ENCODE measurements at regions not wholly inside any gene's neighbourhood (a gene's known extent, or its start where the extent isn't known, plus 50 kb on each side); places are given as distances from the start of the nearest gene placed in this dataset.

DNA sequence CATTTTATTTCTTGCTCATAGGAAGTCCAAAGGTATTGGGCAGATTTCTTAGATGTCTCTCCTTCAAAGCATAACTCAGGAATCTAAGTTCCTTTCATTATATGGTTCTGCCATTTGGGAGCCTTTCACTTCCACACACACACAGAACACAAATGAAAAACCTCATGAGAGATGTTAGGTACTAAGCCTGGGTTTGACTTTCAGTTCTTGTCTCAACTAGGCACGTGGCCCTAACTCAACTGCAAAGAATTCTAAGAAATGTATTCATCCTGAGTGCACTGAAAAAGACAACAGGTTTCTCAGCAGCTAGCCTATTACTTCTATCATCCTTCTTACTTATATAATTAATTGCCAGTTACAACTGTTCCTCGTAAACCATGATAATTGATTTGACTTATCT lies 190.0 kb upstream of the SAMSN1 start:
- H3K36me3 Mint-ChIP-seq (ENCODE audit: unreplicated experiment) = no peaks in the 10 kb centered on the region
- TF ChIP-seq, protein P1, sequence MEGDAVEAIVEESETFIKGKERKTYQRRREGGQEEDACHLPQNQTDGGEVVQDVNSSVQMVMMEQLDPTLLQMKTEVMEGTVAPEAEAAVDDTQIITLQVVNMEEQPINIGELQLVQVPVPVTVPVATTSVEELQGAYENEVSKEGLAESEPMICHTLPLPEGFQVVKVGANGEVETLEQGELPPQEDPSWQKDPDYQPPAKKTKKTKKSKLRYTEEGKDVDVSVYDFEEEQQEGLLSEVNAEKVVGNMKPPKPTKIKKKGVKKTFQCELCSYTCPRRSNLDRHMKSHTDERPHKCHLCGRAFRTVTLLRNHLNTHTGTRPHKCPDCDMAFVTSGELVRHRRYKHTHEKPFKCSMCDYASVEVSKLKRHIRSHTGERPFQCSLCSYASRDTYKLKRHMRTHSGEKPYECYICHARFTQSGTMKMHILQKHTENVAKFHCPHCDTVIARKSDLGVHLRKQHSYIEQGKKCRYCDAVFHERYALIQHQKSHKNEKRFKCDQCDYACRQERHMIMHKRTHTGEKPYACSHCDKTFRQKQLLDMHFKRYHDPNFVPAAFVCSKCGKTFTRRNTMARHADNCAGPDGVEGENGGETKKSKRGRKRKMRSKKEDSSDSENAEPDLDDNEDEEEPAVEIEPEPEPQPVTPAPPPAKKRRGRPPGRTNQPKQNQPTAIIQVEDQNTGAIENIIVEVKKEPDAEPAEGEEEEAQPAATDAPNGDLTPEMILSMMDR (IDR thresholded peaks at IDR 0.05; ENCODE audit: partially characterized antibody, unreplicated experiment) = no peak
- H3K4me3 Mint-ChIP-seq (ENCODE audit: unreplicated experiment) = no peak overlapping the region
- no peak for DNase-seq
- no peaks in the 10 kb centered on the region for H3K27me3 Mint-ChIP-seq (ENCODE audit: unreplicated experiment)
- no peaks in the 10 kb centered on the region for H3K4me1 Mint-ChIP-seq (ENCODE audit: low read depth, unreplicated experiment)
- H3K9me3 Mint-ChIP-seq (ENCODE audit: unreplicated experiment) = no peaks in the 10 kb centered on the region
- H3K27ac Mint-ChIP-seq (ENCODE audit: unreplicated experiment) = no peak overlapping the region

DNA sequence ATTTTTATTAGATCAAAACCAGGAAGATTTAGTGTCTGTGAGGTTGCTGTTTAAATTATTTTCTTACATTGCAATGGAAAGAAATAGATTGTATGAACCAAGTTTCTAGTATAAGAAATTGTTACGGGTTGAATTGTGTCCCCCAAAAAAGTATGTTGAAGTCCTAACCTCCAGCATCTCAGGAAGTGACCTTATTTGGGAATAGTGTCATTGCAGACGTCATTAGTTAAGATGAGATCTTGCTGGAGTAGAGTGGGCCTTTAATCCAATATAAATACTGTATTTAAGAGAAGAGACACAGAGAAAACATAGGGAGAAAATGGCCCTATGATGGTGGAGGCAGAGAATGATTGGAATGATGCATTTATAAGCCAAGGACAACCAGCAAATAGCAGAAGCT lies 188.7 kb upstream of the SAMSN1 start:
- H3K27ac Mint-ChIP-seq (ENCODE audit: unreplicated experiment) = no peak overlapping the region
- H3K4me3 Mint-ChIP-seq (ENCODE audit: unreplicated experiment) = no peak overlapping the region
- H3K9me3 Mint-ChIP-seq (ENCODE audit: unreplicated experiment) = no peaks in the 10 kb centered on the region

DNA sequence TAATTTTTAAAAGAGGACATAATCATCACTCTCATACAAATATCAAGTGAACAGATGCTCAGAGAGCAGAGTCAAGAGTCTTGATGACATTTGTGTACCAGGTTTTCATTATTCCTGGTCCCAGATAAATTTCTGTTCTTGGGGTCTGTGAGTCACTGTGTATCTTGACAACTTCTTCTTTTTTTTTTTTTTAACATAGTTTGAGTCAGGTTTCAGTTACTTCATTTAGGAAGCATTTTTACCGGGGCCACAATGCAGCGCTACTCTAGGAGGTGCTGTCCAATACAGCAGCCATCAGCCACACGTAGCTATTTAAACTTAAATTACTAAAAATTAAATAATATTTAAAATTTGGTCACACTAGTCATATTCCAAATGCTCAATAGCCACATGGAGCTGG lies 188.1 kb upstream of the SAMSN1 start:
- H3K27ac Mint-ChIP-seq (ENCODE audit: unreplicated experiment) = no peak overlapping the region
- no peaks in the 10 kb centered on the region for H3K27me3 Mint-ChIP-seq (ENCODE audit: unreplicated experiment)
- H3K4me3 Mint-ChIP-seq (ENCODE audit: unreplicated experiment) = no peak overlapping the region
- DNase-seq = no peak
- TF ChIP-seq, protein P1 (IDR thresholded peaks at IDR 0.05; ENCODE audit: partially characterized antibody, unreplicated experiment) = no peak
- H3K9me3 Mint-ChIP-seq (ENCODE audit: unreplicated experiment) = no peaks in the 10 kb centered on the region
- H3K4me1 Mint-ChIP-seq (ENCODE audit: low read depth, unreplicated experiment) = no peaks in the 10 kb centered on the region
- no peaks in the 10 kb centered on the region for H3K36me3 Mint-ChIP-seq (ENCODE audit: unreplicated experiment)

More for the DNA sequence above, 188.7 kb upstream of the SAMSN1 start:
- no peak for DNase-seq
- H3K4me1 Mint-ChIP-seq (ENCODE audit: low read depth, unreplicated experiment) = no peaks in the 10 kb centered on the region
- no peaks in the 10 kb centered on the region for H3K36me3 Mint-ChIP-seq (ENCODE audit: unreplicated experiment)
- TF ChIP-seq, protein P1 (IDR thresholded peaks at IDR 0.05; ENCODE audit: partially characterized antibody, unreplicated experiment) = no peak
- H3K27me3 Mint-ChIP-seq (ENCODE audit: unreplicated experiment) = no peaks in the 10 kb centered on the region

DNA sequence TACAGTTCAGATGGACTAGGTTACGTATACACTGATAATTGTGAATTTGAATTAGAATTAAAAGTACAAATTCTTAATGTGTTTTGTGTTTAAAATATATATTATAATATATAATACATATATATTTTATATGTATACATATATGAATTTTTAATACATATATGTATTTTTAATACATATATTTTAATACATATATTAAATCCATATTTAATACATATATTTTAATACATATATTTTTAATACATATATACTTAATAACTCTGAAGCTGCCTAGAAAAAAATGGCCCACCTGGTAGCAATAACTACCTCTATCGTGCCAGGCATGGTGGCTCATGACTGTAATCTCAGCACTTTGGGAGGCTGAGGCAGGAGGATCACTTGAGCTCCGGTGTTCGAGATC lies 179.1 kb upstream of the SAMSN1 start:
- H3K36me3 Mint-ChIP-seq (ENCODE audit: unreplicated experiment) = no peaks in the 10 kb centered on the region
- TF ChIP-seq, protein P1 (IDR thresholded peaks at IDR 0.05; ENCODE audit: partially characterized antibody, unreplicated experiment) = no peak
- no peaks in the 10 kb centered on the region for H3K27me3 Mint-ChIP-seq (ENCODE audit: unreplicated experiment)
- H3K4me3 Mint-ChIP-seq (ENCODE audit: unreplicated experiment) = no peak overlapping the region
- H3K27ac Mint-ChIP-seq (ENCODE audit: unreplicated experiment) = no peak overlapping the region
- H3K4me1 Mint-ChIP-seq (ENCODE audit: low read depth, unreplicated experiment) = no peaks in the 10 kb centered on the region
- H3K9me3 Mint-ChIP-seq (ENCODE audit: unreplicated experiment) = peaks cover 2% of the 10 kb centered on the region
- no peak for DNase-seq

DNA sequence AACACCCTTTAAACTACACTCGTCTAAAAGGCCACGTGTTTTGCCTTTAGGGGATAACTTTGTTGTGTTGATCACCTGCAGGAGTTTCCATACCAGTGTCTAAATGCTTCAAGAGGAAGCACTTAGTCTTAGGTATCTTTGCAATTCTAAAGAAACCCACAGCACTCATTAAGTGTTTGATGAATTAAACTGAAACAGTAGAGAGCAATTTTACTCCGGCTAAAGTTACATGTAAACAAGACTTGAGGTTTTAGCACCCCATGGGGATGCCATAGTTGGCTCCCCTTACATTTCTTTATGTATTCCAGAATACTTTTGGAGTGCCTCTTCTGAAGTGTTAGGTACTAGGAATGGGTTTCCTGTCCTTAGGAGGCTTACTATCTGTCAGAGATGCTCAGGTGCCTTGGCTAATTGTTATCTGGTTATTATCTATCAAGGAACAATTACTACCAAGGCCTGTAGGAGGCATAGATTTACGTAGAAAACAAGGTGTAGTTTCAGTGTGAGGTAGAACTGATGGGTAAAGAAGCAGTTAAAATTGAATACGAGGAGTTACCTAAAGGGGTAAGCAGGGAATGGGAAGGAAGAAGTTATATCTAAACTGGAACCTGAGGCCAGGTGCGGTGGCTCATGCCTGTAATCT lies 176.8 kb upstream of the SAMSN1 start:
- no peak for DNase-seq
- Mint-ChIP-seq H3K4me1 (ENCODE audit: low read depth, unreplicated experiment) (peaks cover 3% of the 10 kb centered on the region), H3K27me3 (ENCODE audit: unreplicated experiment) (no peaks in the 10 kb centered on the region), H3K36me3 (ENCODE audit: unreplicated experiment) (no peaks in the 10 kb centered on the region), H3K9me3 (ENCODE audit: unreplicated experiment) (peaks cover 2% of the 10 kb centered on the region), H3K27ac (ENCODE audit: unreplicated experiment) (no peak overlapping the region), H3K4me3 (ENCODE audit: unreplicated experiment) (no peak overlapping the region)
- TF ChIP-seq, protein P1 (IDR thresholded peaks at IDR 0.05; ENCODE audit: partially characterized antibody, unreplicated experiment) = no peak
